NB4 (cell line): ENCODE measurements at regions not wholly inside any gene's neighbourhood (a gene's known extent, or its start where the extent isn't known, plus 50 kb on each side); places are given as distances from the start of the nearest gene placed in this dataset.

Source experiments
- CTCF ChIP-seq: IDR thresholded peaks from one replicate; pipeline ENCODE4 v1.5.1; 2012; ENCODE audit warnings: low read depth, low read length
- POLR2A ChIP-seq: IDR thresholded peaks from 2 replicates; pipeline ENCODE4 v1.6.1; 2011; ENCODE audit warnings: mild to moderate bottlenecking; ENCODE audit not compliant: insufficient read length; ENCODE audit errors: extremely low read depth

DNA sequence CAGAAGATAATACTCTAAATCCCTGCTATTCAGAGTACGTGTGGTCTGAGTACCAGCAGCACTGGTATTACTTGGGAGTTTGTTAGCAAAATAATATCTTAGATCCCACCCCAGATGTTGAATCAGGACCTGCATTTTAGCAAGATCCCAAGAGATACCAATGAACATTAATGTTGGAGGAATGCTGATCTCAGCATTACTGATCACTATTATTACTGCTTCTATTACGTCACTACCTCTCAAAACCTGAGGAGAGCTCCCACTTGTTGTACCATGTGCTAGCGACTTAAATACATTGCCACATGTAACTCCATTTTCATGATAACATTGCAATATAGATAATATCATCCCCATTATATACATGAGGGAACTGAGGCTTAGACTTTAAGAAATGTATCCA lies 185.2 kb downstream of the SPRY1 start:
- TF ChIP-seq POLR2A (no peak), CTCF (no peak)
